H1 (cell line): ENCODE measurements at regions not wholly inside any gene's neighbourhood (a gene's known extent, or its start where the extent isn't known, plus 50 kb on each side); places are given as distances from the start of the nearest gene placed in this dataset.

ENCODE experiments used
- CBX5 ChIP-seq: fragments of 300-800, 300-1000 bp; sonication (generic); IDR thresholded peaks from 2 replicates; pipeline ENCODE4 v1.7.1; 2016; ENCODE audit warnings: antibody characterized with exemption, low read length, low read depth
- FOSL1 ChIP-seq: IDR thresholded peaks from 2 replicates; pipeline ENCODE4 v1.6.1; 2011; ENCODE audit warnings: mild to moderate bottlenecking, low read depth, low read length, moderate library complexity; ENCODE audit not compliant: insufficient read depth
- RFX5 ChIP-seq: IDR thresholded peaks from 2 replicates; pipeline ENCODE4 v1.6.1; 2011; ENCODE audit warnings: low read depth, low read length, improper control_type of control experiment, borderline replicate concordance
- RNF2 ChIP-seq: fragments of 200-900, 300-1000 bp; sonication (generic); IDR thresholded peaks from 2 replicates; pipeline ENCODE4 v1.7.1; 2016; ENCODE audit warnings: borderline replicate concordance, low read depth, mild to moderate bottlenecking, antibody characterized with exemption, low read length; ENCODE audit not compliant: poor library complexity, severe bottlenecking; ENCODE audit errors: missing control alignments
- SP2 ChIP-seq: IDR thresholded peaks from 2 replicates; pipeline ENCODE4 v1.6.1; 2012; ENCODE audit warnings: mild to moderate bottlenecking, low read length, inconsistent platforms
- SP4 ChIP-seq: IDR thresholded peaks from 2 replicates; pipeline ENCODE4 v1.6.1; 2012; ENCODE audit warnings: low read length, inconsistent platforms
- SRF ChIP-seq: IDR thresholded peaks from 2 replicates; pipeline ENCODE4 v1.6.1; 2011; ENCODE audit warnings: mild to moderate bottlenecking, low read depth, low read length, moderate library complexity
- TBP ChIP-seq: IDR thresholded peaks from 2 replicates; pipeline ENCODE4 v1.6.1; 2011; ENCODE audit warnings: low read depth, low read length, improper control_type of control experiment
- TCF12 ChIP-seq: IDR thresholded peaks from 2 replicates; pipeline ENCODE4 v1.6.1; 2011; ENCODE audit warnings: low read depth, mild to moderate bottlenecking, low read length
- TF ChIP-seq, protein P1 (sequence below): fragments of 300-600 bp; sonication (generic); IDR thresholded peaks from 2 replicates; pipeline ENCODE4 v1.7.1; 2012; ENCODE audit warnings: low read length, moderate library complexity, mild to moderate bottlenecking, inconsistent platforms; ENCODE audit not compliant: insufficient replicate concordance
- TF ChIP-seq, protein P2 (sequence below): IDR thresholded peaks from 2 replicates; pipeline ENCODE4 v1.6.1; 2012; ENCODE audit warnings: low read length, inconsistent platforms

DNA sequence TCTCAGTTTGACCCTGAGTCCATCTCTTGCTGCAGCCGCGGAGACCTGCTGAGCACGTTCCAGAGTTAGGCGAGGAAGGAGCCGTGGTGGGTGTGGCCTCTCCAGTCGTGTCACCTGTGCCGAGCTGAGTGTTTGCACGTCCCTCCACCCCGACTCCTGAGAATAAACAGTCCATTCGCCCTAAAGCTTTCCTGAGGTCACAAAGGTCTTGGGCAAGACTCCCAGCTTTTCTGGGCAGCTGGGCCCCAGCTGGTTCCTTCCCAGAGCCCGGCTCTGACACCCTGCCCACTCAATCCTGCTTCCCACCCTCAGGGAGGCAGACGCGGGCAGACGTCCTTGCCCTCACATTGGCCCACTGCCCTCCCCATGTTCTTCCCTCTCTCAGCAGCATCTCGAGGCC, 142.2 kb downstream of the KCTD15 start (continued):
- TF ChIP-seq, protein P1, sequence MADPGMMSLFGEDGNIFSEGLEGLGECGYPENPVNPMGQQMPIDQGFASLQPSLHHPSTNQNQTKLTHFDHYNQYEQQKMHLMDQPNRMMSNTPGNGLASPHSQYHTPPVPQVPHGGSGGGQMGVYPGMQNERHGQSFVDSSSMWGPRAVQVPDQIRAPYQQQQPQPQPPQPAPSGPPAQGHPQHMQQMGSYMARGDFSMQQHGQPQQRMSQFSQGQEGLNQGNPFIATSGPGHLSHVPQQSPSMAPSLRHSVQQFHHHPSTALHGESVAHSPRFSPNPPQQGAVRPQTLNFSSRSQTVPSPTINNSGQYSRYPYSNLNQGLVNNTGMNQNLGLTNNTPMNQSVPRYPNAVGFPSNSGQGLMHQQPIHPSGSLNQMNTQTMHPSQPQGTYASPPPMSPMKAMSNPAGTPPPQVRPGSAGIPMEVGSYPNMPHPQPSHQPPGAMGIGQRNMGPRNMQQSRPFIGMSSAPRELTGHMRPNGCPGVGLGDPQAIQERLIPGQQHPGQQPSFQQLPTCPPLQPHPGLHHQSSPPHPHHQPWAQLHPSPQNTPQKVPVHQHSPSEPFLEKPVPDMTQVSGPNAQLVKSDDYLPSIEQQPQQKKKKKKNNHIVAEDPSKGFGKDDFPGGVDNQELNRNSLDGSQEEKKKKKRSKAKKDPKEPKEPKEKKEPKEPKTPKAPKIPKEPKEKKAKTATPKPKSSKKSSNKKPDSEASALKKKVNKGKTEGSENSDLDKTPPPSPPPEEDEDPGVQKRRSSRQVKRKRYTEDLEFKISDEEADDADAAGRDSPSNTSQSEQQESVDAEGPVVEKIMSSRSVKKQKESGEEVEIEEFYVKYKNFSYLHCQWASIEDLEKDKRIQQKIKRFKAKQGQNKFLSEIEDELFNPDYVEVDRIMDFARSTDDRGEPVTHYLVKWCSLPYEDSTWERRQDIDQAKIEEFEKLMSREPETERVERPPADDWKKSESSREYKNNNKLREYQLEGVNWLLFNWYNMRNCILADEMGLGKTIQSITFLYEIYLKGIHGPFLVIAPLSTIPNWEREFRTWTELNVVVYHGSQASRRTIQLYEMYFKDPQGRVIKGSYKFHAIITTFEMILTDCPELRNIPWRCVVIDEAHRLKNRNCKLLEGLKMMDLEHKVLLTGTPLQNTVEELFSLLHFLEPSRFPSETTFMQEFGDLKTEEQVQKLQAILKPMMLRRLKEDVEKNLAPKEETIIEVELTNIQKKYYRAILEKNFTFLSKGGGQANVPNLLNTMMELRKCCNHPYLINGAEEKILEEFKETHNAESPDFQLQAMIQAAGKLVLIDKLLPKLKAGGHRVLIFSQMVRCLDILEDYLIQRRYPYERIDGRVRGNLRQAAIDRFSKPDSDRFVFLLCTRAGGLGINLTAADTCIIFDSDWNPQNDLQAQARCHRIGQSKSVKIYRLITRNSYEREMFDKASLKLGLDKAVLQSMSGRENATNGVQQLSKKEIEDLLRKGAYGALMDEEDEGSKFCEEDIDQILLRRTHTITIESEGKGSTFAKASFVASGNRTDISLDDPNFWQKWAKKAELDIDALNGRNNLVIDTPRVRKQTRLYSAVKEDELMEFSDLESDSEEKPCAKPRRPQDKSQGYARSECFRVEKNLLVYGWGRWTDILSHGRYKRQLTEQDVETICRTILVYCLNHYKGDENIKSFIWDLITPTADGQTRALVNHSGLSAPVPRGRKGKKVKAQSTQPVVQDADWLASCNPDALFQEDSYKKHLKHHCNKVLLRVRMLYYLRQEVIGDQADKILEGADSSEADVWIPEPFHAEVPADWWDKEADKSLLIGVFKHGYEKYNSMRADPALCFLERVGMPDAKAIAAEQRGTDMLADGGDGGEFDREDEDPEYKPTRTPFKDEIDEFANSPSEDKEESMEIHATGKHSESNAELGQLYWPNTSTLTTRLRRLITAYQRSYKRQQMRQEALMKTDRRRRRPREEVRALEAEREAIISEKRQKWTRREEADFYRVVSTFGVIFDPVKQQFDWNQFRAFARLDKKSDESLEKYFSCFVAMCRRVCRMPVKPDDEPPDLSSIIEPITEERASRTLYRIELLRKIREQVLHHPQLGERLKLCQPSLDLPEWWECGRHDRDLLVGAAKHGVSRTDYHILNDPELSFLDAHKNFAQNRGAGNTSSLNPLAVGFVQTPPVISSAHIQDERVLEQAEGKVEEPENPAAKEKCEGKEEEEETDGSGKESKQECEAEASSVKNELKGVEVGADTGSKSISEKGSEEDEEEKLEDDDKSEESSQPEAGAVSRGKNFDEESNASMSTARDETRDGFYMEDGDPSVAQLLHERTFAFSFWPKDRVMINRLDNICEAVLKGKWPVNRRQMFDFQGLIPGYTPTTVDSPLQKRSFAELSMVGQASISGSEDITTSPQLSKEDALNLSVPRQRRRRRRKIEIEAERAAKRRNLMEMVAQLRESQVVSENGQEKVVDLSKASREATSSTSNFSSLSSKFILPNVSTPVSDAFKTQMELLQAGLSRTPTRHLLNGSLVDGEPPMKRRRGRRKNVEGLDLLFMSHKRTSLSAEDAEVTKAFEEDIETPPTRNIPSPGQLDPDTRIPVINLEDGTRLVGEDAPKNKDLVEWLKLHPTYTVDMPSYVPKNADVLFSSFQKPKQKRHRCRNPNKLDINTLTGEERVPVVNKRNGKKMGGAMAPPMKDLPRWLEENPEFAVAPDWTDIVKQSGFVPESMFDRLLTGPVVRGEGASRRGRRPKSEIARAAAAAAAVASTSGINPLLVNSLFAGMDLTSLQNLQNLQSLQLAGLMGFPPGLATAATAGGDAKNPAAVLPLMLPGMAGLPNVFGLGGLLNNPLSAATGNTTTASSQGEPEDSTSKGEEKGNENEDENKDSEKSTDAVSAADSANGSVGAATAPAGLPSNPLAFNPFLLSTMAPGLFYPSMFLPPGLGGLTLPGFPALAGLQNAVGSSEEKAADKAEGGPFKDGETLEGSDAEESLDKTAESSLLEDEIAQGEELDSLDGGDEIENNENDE: no peak
- TF ChIP-seq CBX5: no peak
- TF ChIP-seq SRF: no peak
- no peak for TF ChIP-seq RNF2
- TF ChIP-seq FOSL1: no peak
- TF ChIP-seq, protein P2, sequence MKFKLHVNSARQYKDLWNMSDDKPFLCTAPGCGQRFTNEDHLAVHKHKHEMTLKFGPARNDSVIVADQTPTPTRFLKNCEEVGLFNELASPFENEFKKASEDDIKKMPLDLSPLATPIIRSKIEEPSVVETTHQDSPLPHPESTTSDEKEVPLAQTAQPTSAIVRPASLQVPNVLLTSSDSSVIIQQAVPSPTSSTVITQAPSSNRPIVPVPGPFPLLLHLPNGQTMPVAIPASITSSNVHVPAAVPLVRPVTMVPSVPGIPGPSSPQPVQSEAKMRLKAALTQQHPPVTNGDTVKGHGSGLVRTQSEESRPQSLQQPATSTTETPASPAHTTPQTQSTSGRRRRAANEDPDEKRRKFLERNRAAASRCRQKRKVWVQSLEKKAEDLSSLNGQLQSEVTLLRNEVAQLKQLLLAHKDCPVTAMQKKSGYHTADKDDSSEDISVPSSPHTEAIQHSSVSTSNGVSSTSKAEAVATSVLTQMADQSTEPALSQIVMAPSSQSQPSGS: no peak
- TF ChIP-seq RFX5: no peak
- no peak for TF ChIP-seq SP4
- TF ChIP-seq TCF12: no peak
- no peak for TF ChIP-seq TBP
- no peak for TF ChIP-seq SP2
